Adipocyte (in vitro differentiated cells): ENCODE measurements at regions not wholly inside any gene's neighbourhood (a gene's known extent, or its start where the extent isn't known, plus 50 kb on each side); places are given as distances from the start of the nearest gene placed in this dataset.
"Not testable (repeated sequence)": the region's sequence is repeated elsewhere in the genome, so short reads cannot be mapped to it uniquely, and the experiment has no call there.

Experiments used
- DNase-seq: peaks from one replicate; pipeline ENCODE4 v3.0.0-alpha.2; 2015; ENCODE audit warnings: low read depth
- H3K27me3 ChIP-seq: replicated peaks from 2 replicates; pipeline ENCODE4 v1.7.0; 2013; ENCODE audit warnings: mild to moderate bottlenecking, low read length, moderate library complexity; ENCODE audit not compliant: control insufficient read depth, insufficient read depth
- H3K36me3 ChIP-seq: 2 replicates; pipeline ENCODE4 v1.7.0; 2013; ENCODE audit warnings: low read length, mild to moderate bottlenecking, moderate library complexity; ENCODE audit not compliant: control insufficient read depth, insufficient read depth, severe bottlenecking
- H3K4me1 ChIP-seq: 2 replicates; pipeline ENCODE4 v1.7.0; 2013; ENCODE audit warnings: mild to moderate bottlenecking, low read length, moderate library complexity; ENCODE audit not compliant: control insufficient read depth, insufficient read depth
- H3K4me3 ChIP-seq: 2 replicates; pipeline ENCODE4 v1.7.0; 2013; ENCODE audit warnings: mild to moderate bottlenecking, low read length, moderate library complexity
- H3K9ac ChIP-seq: 2 replicates; pipeline ENCODE4 v1.7.0; 2013; ENCODE audit warnings: mild to moderate bottlenecking, low read length, moderate library complexity
- H3K9me3 ChIP-seq: 2 replicates; pipeline ENCODE4 v1.7.0; 2013; ENCODE audit warnings: mild to moderate bottlenecking, low read length, moderate library complexity; ENCODE audit not compliant: control insufficient read depth

DNA sequence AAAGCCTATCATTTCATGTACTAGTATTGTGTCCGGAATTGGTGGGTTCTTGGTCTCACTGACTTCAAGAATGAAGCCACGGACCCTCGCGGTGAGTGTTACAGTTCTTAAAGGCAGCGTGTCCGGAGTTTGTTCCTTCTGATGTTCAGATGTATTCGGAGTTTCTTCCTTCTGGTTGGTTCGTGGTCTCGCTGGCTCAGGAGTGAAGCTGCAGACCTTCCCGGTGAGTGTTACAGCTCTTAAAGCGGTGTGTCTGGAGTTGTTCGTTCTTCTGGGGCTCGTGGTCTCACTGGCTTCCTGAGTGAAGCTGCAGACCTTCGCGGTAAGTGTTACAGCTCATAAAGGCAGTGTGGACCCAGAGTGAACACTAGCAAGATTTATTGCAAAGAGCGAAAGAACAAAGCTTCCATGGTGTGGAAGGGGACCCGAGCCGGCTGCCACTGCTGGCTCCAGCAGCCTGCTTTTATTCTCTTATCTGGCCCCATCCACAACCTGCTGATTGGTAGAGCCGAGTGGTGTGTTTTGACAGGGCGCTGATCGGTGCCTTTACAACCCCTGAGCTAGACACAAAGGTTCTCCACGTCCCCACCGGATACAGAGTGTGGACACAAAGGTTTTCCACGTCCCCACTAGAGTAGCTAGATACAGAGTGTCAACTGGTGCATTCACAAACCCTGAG is 341.5 kb downstream of the RFPL4B start:
- DNase-seq, H3K9me3 ChIP-seq, H3K9ac ChIP-seq, H3K36me3 ChIP-seq, H3K4me3 ChIP-seq, H3K27me3 ChIP-seq: not testable (repeated sequence)
- peaks cover 25% of the 10 kb centered on the region for H3K4me1 ChIP-seq

DNA sequence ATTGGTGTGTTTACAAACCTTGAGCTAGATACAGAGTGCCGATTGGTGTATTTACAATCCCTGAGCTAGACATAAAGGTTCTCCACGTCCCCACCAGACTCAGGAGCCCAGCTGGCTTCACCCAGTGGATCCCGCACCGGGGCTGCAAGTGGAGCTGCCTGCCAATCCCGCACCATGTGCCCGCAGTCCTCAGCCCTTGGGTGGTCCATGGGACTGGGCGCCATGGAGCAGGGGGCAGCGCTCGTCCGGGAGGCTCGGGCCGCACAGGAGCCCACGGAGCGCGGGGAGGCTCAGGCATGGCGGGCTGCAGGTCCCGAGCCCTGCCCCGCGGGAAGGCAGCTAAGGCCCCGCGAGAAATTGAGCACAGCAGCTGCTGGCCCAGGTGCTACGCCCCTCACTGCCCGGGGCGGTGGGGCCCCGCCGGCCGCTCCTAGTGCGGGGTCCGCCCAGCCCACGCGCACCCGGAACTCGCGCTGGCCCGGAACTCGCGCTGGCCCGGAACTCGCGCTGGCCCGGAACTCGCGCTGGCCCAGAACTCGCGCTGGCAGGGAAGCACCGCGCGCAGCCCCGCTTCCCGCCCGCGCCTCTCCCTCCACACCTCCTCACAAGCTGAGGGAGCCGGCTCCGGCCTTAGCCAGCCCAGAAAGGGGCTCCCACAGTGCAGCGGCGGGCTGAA is 342.2 kb downstream of the RFPL4B start:
- peaks cover 18% of the 10 kb centered on the region for H3K4me1 ChIP-seq
- H3K36me3 ChIP-seq, DNase-seq, H3K27me3 ChIP-seq, H3K9me3 ChIP-seq, H3K4me3 ChIP-seq, H3K9ac ChIP-seq: not testable (repeated sequence)

- H3K36me3 ChIP-seq: no peaks in the 10 kb centered on the region
- H3K9me3 ChIP-seq: no peaks in the 10 kb centered on the region
- no peak overlapping the region for H3K9ac ChIP-seq
- peak; percentile 57 for DNase-seq
- peaks cover 16% of the 10 kb centered on the region for H3K4me1 ChIP-seq
- peak overlapping the region; percentile 35 for H3K4me3 ChIP-seq
- no peaks in the 10 kb centered on the region for H3K27me3 ChIP-seq
Measured at GRCh38 chr6:112690497-112691202, 343.5 kb downstream of the RFPL4B start.

DNA sequence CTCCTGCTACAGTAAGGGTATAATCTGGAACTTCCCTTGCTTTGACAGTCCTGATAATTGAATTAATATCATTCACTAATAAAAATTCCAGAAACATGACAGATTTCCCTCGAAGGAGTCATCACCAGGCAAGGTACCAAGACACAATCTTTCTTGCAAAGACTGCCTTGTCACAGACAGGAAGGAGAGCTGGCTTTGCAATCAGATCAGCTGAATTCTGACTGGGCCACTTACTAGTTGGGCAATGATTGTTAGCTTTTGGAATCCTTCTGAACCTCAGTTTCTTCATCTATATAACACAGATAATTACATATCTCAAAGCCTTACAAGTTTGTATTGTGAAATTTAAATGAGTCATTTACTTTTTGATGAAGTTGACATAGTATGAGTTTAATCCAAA is 344.2 kb downstream of the RFPL4B start:
- Histone ChIP-seq H3K27me3 (no peaks in the 10 kb centered on the region), H3K4me1 (peaks cover 16% of the 10 kb centered on the region), H3K36me3 (no peaks in the 10 kb centered on the region), H3K9ac (no peak overlapping the region), H3K9me3 (no peaks in the 10 kb centered on the region), H3K4me3 (peak overlapping the region; percentile 35)
- DNase-seq: peak; percentile 81

- Histone ChIP-seq H3K9me3 (no peaks in the 10 kb centered on the region), H3K36me3 (no peaks in the 10 kb centered on the region), H3K27me3 (no peaks in the 10 kb centered on the region), H3K4me1 (peaks cover 16% of the 10 kb centered on the region), H3K9ac (no peak overlapping the region), H3K4me3 (no peak overlapping the region)
- no peak for DNase-seq
Measured at GRCh38 chr6:112695001-112695400, 347.9 kb downstream of the RFPL4B start.

DNA sequence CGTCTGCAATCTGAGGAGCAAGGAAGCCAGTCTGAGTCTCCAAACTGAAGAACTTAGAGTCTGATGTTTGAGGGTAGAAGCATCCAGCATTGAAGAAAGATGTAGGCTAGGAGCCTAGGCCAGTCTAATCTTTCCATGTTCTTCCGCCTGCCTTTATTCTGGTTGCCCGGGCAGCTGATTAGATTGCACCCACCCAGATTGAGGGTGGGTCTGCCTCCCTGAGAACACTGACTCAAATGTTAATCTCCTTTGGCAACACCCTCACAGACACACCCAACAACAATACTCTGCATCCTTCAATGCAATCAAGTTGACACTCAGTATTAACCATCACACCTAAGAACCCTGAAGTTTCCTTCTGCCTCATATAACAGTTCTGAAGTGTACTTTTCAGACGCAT is 350.1 kb downstream of the RFPL4B start:
- H3K9ac ChIP-seq: no peak overlapping the region
- H3K4me1 ChIP-seq: no peaks in the 10 kb centered on the region
- H3K9me3 ChIP-seq: no peaks in the 10 kb centered on the region
- no peak for DNase-seq
- H3K36me3 ChIP-seq: no peaks in the 10 kb centered on the region
- H3K4me3 ChIP-seq: no peak overlapping the region
- H3K27me3 ChIP-seq: no peaks in the 10 kb centered on the region

GRCh38 chr6:112701201-112701600 is 354.1 kb downstream of the RFPL4B start:
- H3K36me3 ChIP-seq: no peaks in the 10 kb centered on the region
- H3K27me3 ChIP-seq: no peaks in the 10 kb centered on the region
- H3K4me1 ChIP-seq: no peaks in the 10 kb centered on the region
- no peak overlapping the region for H3K9ac ChIP-seq
- peak; percentile 58 for DNase-seq
- no peaks in the 10 kb centered on the region for H3K9me3 ChIP-seq
- no peak overlapping the region for H3K4me3 ChIP-seq

DNA sequence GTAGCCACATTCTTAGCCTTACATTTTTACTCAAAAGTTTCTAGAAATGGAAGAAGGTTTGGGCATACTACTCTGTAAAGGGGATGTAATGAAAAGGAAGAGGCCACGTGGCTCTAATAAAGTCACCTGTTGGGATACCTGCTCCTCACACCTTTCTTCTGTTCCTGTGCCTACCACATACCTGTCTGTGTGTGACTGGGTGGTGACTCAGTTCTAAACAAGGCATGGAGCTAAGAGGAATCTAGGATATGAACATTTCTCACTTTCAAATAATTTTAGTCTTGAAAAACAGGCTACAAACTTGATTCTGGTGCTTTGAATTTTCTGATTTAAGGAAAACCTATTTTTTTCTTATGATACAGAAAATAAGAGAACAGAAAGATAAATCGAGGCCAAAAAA is 363.6 kb downstream of the RFPL4B start:
- H3K27me3 ChIP-seq: no peaks in the 10 kb centered on the region
- no peaks in the 10 kb centered on the region for H3K4me1 ChIP-seq
- no peak for DNase-seq
- H3K36me3 ChIP-seq: no peaks in the 10 kb centered on the region
- H3K4me3 ChIP-seq: no peak overlapping the region
- no peaks in the 10 kb centered on the region for H3K9me3 ChIP-seq
- H3K9ac ChIP-seq: no peak overlapping the region

DNA sequence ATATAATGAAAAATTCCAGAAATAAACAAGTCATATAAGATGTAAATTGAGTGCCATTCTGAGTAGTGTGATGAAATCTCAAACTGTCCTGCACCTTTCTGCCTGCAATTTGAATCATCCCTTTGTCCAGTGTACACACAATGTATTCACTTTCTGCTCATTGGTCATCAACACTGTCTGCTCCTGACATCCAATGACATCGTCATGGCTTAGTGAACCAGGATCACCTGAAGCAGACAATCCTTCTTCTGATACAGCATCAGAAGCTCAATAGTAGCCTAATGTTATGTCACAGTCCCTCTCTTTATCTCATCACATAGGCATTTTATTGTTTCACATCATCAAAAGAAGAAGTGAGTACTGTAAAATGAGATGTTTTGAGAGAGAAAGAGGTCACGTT is 366.3 kb downstream of the RFPL4B start:
- H3K27me3 ChIP-seq: no peaks in the 10 kb centered on the region
- no peak for DNase-seq
- peaks cover 5% of the 10 kb centered on the region for H3K4me1 ChIP-seq
- no peaks in the 10 kb centered on the region for H3K9me3 ChIP-seq
- H3K4me3 ChIP-seq: no peak overlapping the region
- H3K9ac ChIP-seq: no peak overlapping the region
- no peaks in the 10 kb centered on the region for H3K36me3 ChIP-seq

DNA sequence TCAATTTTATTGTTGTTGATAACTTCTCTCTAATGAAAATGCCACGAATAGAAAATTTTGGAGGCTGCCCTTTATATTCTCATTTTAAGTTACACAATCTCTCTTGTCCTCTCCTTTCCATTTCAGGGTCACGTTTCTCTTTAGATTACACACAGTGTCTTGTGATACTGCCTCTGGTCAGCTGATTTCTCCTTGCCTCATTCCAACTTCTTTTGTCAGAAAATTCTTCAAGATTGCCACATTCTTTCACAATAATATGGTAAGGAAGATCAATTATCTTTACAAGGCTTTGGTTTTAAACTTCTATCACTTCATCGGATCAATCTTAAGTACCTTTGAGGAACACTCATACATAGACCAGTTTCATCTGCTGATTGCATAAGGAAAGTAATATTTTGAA is 370.3 kb downstream of the RFPL4B start:
- H3K4me1 ChIP-seq: peaks cover 5% of the 10 kb centered on the region

DNA sequence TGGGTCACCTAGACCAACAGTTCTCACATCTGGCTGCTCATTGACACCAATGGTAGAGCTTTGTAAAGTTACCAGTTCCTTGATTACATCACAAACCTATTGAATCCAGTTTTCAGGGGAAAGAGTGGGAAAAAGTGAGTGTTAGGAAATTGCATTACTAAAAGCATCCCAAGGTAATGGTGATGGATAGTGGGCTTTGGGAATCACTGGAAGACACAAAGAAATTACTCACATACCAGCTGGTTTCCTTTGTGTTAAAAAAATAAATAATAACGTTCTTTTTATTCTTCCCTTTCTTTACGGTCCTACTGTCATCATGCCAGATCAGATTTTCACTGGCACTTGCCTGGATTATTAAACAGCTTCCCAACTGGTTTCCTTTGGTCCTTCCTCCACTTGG is 370.7 kb downstream of the RFPL4B start:
- DNase-seq: no peak
- Histone ChIP-seq H3K9ac (no peak overlapping the region), H3K4me1 (peaks cover 5% of the 10 kb centered on the region), H3K4me3 (no peak overlapping the region), H3K36me3 (no peaks in the 10 kb centered on the region), H3K9me3 (no peaks in the 10 kb centered on the region), H3K27me3 (no peaks in the 10 kb centered on the region)

More for the DNA sequence above, 370.3 kb downstream of the RFPL4B start:
- Histone ChIP-seq H3K36me3 (no peaks in the 10 kb centered on the region), H3K4me3 (no peak overlapping the region), H3K9me3 (no peaks in the 10 kb centered on the region), H3K9ac (no peak overlapping the region), H3K27me3 (no peaks in the 10 kb centered on the region)
- peak; percentile 52 for DNase-seq
